HG03460 (cell line): ENCODE measurements at regions not wholly inside any gene's neighbourhood (a gene's known extent, or its start where the extent isn't known, plus 50 kb on each side); places are given as distances from the start of the nearest gene placed in this dataset.

Experiments used
- ATAC-seq: cut with Tn5 transposase; IDR thresholded peaks from one replicate; pipeline ENCODE4 v1.9.1; 2021; ENCODE audit not compliant: unreplicated experiment

- ATAC-seq = no peak
Measured at GRCh38 chr4:3831529-3832150, 65.5 kb downstream of the ADRA2C start.

- ATAC-seq = no peak
Measured at GRCh38 chr4:3832536-3833220, 66.5 kb downstream of the ADRA2C start.

- ATAC-seq = no peak
Measured at GRCh38 chr4:3833326-3833989, 67.3 kb downstream of the ADRA2C start.

GRCh38 chr4:3834186-3834662 is 68.0 kb downstream of the ADRA2C start:
- ATAC-seq = no peak

- ATAC-seq = no peak
Measured at GRCh38 chr4:3834663-3835521, 68.7 kb downstream of the ADRA2C start.

GRCh38 chr4:3835527-3836405 is 69.6 kb downstream of the ADRA2C start:
- ATAC-seq = no peak

GRCh38 chr4:3836406-3836755 is 70.2 kb downstream of the ADRA2C start:
- ATAC-seq = no peak

- no peak for ATAC-seq
Measured at GRCh38 chr4:3836756-3837601, 70.8 kb downstream of the ADRA2C start.

GRCh38 chr4:3838437-3839380 is 72.5 kb downstream of the ADRA2C start:
- no peak for ATAC-seq

- no peak for ATAC-seq
Measured at GRCh38 chr4:3845094-3845743, 79.0 kb downstream of the ADRA2C start.

GRCh38 chr4:3845744-3846429 is 79.7 kb downstream of the ADRA2C start:
- ATAC-seq = no peak

GRCh38 chr4:3847211-3847940 is 81.2 kb downstream of the ADRA2C start:
- no peak for ATAC-seq

GRCh38 chr4:3848323-3848722 is 82.1 kb downstream of the ADRA2C start:
- no peak for ATAC-seq

- ATAC-seq = no peak
Measured at GRCh38 chr4:3849140-3849539, 83.0 kb downstream of the ADRA2C start.

- no peak for ATAC-seq
Measured at GRCh38 chr4:3850128-3850527, 83.9 kb downstream of the ADRA2C start.

- ATAC-seq = no peak
Measured at GRCh38 chr4:3851211-3851610, 85.0 kb downstream of the ADRA2C start.

GRCh38 chr4:3851881-3852280 is 85.7 kb downstream of the ADRA2C start:
- no peak for ATAC-seq
